ENCODE measurements at regions not wholly inside any gene's neighbourhood (a gene's known extent, or its start where the extent isn't known, plus 50 kb on each side); places are given as distances from the start of the nearest gene placed in this dataset.
"Not testable (repeated sequence)": the region's sequence is repeated elsewhere in the genome, so short reads cannot be mapped to it uniquely, and the experiment has no call there.

- Histone ChIP-seq H3K4me1 (ENCODE audit: insufficient read depth, low read length, poor library complexity, severe bottlenecking) (no peaks in the 10 kb centered on the region), H3K4me3 (ENCODE audit: low read depth, low read length, poor library complexity, severe bottlenecking) (no peak overlapping the region), H3K9me3 (ENCODE audit: low read depth, low read length, poor library complexity, severe bottlenecking) (peaks cover 6% of the 10 kb centered on the region), H3K27me3 (replicated peaks; ENCODE audit: insufficient read depth, low read depth, low read length, poor library complexity) (peaks cover 3% of the 10 kb centered on the region), H3K36me3 (ENCODE audit: insufficient read depth, low read length, poor library complexity, severe bottlenecking) (no peaks in the 10 kb centered on the region), H3K27ac (ENCODE audit: low read depth, low read length, poor library complexity, severe bottlenecking) (no peak overlapping the region)
- no TSS peak for BruUV-seq (replicated peaks)
- CTCF ChIA-PET, result no interaction called here
- POLR2A ChIA-PET (ENCODE audit: low non-redundant PET), result no interaction called here
- no peak for DNase-seq (ENCODE audit: low spot score)
- TF ChIP-seq CTCF (conservative IDR thresholded peaks at IDR 0.05; ENCODE audit: low read depth, low read length) (no peak), EZH2 (IDR thresholded peaks at IDR 0.05; ENCODE audit: borderline replicate concordance, low read depth, low read length, poor library complexity, severe bottlenecking) (no peak)
- intact Hi-C loops (cut with micrococcal nuclease; ENCODE audit: unreplicated experiment), result no loop called here
Observed at GRCh38 chr1:232144696-232145230, 485.2 kb downstream of the SIPA1L2 start.

- no peak overlapping the region for H3K4me3 ChIP-seq (ENCODE audit: low read depth, low read length, poor library complexity, severe bottlenecking)
- no peak overlapping the region for H3K27ac ChIP-seq (ENCODE audit: low read depth, low read length, poor library complexity, severe bottlenecking)
- H3K36me3 ChIP-seq (ENCODE audit: insufficient read depth, low read length, poor library complexity, severe bottlenecking), result no peaks in the 10 kb centered on the region
- TF ChIP-seq CTCF (conservative IDR thresholded peaks at IDR 0.05; ENCODE audit: low read depth, low read length) (no peak), EZH2 (IDR thresholded peaks at IDR 0.05; ENCODE audit: borderline replicate concordance, low read depth, low read length, poor library complexity, severe bottlenecking) (no peak)
- ChIA-PET POLR2A (ENCODE audit: low non-redundant PET) (no interaction called here), CTCF (no interaction called here)
- H3K4me1 ChIP-seq (ENCODE audit: insufficient read depth, low read length, poor library complexity, severe bottlenecking), result no peaks in the 10 kb centered on the region
- peaks cover 6% of the 10 kb centered on the region for H3K9me3 ChIP-seq (ENCODE audit: low read depth, low read length, poor library complexity, severe bottlenecking)
- DNase-seq (ENCODE audit: low spot score), result no peak
- intact Hi-C loops (cut with micrococcal nuclease; ENCODE audit: unreplicated experiment), result no loop called here
- no TSS peak for BruUV-seq (replicated peaks)
- peaks cover 3% of the 10 kb centered on the region for H3K27me3 ChIP-seq (replicated peaks; ENCODE audit: insufficient read depth, low read depth, low read length, poor library complexity)
Observed at GRCh38 chr1:232143315-232143886, 486.5 kb downstream of the SIPA1L2 start.

- Histone ChIP-seq H3K4me1 (ENCODE audit: insufficient read depth, low read length, poor library complexity, severe bottlenecking) (no peaks in the 10 kb centered on the region), H3K4me3 (ENCODE audit: low read depth, low read length, poor library complexity, severe bottlenecking) (no peak overlapping the region), H3K27ac (ENCODE audit: low read depth, low read length, poor library complexity, severe bottlenecking) (no peak overlapping the region), H3K9me3 (ENCODE audit: low read depth, low read length, poor library complexity, severe bottlenecking) (peaks cover 6% of the 10 kb centered on the region), H3K36me3 (ENCODE audit: insufficient read depth, low read length, poor library complexity, severe bottlenecking) (no peaks in the 10 kb centered on the region), H3K27me3 (replicated peaks; ENCODE audit: insufficient read depth, low read depth, low read length, poor library complexity) (peaks cover 3% of the 10 kb centered on the region)
- ChIA-PET CTCF (no interaction called here), POLR2A (ENCODE audit: low non-redundant PET) (no interaction called here)
- intact Hi-C loops (cut with micrococcal nuclease; ENCODE audit: unreplicated experiment), result no loop called here
- TF ChIP-seq EZH2 (IDR thresholded peaks at IDR 0.05; ENCODE audit: borderline replicate concordance, low read depth, low read length, poor library complexity, severe bottlenecking) (no peak), CTCF (conservative IDR thresholded peaks at IDR 0.05; ENCODE audit: low read depth, low read length) (no peak)
- peak; percentile 58 for DNase-seq (ENCODE audit: low spot score)
- BruUV-seq (replicated peaks), result no TSS peak
Observed at GRCh38 chr1:232142403-232143314, 487.3 kb downstream of the SIPA1L2 start.

GRCh38 chr1:232141167-232141448 lies 488.8 kb downstream of the SIPA1L2 start:
- H3K27me3 ChIP-seq (replicated peaks; ENCODE audit: insufficient read depth, low read depth, low read length, poor library complexity); H3K27ac ChIP-seq (ENCODE audit: low read depth, low read length, poor library complexity, severe bottlenecking); H3K36me3 ChIP-seq (ENCODE audit: insufficient read depth, low read length, poor library complexity, severe bottlenecking); BruUV-seq (replicated peaks); H3K4me3 ChIP-seq (ENCODE audit: low read depth, low read length, poor library complexity, severe bottlenecking); H3K9me3 ChIP-seq (ENCODE audit: low read depth, low read length, poor library complexity, severe bottlenecking); POLR2A ChIA-PET (ENCODE audit: low non-redundant PET); intact Hi-C loops (cut with micrococcal nuclease; ENCODE audit: unreplicated experiment); CTCF ChIA-PET; DNase-seq (ENCODE audit: low spot score); H3K4me1 ChIP-seq (ENCODE audit: insufficient read depth, low read length, poor library complexity, severe bottlenecking): not testable (repeated sequence)
